ENCODE measurements at regions not wholly inside any gene's neighbourhood (a gene's known extent, or its start where the extent isn't known, plus 50 kb on each side); places are given as distances from the start of the nearest gene placed in this dataset.

DNA sequence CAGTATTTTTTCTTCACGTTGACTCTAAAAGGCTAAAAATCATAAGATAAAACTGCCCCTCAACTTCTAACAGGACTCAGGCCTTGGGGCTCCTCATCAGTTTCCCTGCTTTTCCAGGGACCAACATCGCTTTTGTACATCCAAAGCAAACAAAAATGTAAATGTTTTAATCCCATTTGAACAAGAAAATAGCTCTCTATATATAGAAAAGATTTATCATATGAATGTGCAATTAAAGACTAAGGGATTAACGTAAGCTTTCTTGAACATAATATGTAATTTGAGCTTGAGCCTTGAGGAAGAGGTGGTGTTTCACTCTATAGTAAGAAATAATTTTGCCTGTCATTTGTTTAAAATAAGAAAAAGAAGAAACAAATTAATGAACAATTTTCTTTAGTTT is 547.2 kb upstream of the ACO1 start (continued):
- TF ChIP-seq, protein P1, sequence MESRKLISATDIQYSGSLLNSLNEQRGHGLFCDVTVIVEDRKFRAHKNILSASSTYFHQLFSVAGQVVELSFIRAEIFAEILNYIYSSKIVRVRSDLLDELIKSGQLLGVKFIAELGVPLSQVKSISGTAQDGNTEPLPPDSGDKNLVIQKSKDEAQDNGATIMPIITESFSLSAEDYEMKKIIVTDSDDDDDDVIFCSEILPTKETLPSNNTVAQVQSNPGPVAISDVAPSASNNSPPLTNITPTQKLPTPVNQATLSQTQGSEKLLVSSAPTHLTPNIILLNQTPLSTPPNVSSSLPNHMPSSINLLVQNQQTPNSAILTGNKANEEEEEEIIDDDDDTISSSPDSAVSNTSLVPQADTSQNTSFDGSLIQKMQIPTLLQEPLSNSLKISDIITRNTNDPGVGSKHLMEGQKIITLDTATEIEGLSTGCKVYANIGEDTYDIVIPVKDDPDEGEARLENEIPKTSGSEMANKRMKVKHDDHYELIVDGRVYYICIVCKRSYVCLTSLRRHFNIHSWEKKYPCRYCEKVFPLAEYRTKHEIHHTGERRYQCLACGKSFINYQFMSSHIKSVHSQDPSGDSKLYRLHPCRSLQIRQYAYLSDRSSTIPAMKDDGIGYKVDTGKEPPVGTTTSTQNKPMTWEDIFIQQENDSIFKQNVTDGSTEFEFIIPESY (IDR thresholded peaks at IDR 0.05): no peak
- TF ChIP-seq EP300 (IDR thresholded peaks at IDR 0.05; ENCODE audit: borderline replicate concordance in 1 of 2, control insufficient read depth in 1 of 2, low read depth in 2 of 2, low read length in 2 of 2) (no peak), HCFC1 (IDR thresholded peaks at IDR 0.05; ENCODE audit: low read length) (no peak), PML (IDR thresholded peaks at IDR 0.05; ENCODE audit: low read length) (no peak), WRNIP1 (IDR thresholded peaks at IDR 0.05; ENCODE audit: borderline replicate concordance, low read depth, low read length) (no peak), BACH1 (IDR thresholded peaks at IDR 0.05; ENCODE audit: borderline replicate concordance) (no peak), GATAD2B (conservative IDR thresholded peaks at IDR 0.05; ENCODE audit: low read depth) (no peak)
- TF ChIP-seq, protein P2, sequence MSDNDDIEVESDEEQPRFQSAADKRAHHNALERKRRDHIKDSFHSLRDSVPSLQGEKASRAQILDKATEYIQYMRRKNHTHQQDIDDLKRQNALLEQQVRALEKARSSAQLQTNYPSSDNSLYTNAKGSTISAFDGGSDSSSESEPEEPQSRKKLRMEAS (IDR thresholded peaks at IDR 0.05; ENCODE audit: low read depth, low read length): no peak

DNA sequence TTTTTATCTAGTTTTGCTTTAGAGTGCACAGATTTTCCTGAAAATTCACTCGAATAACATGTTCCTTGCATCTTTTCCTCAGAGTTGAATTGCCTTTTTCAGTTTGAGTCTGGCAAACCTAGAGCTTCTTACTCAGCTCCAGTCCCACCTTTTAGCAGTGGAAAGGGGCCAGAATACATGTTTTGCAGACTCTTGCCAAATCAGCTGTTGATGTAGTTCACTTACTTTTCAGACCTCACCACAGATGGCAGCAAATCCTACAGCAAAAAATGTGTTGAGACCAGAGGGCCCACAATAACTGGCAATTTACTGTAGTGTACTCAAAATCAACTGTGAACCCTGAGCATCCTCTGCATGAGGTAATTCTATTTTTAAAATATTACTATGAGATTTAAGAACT is 545.2 kb upstream of the ACO1 start:
- H4K20me1 ChIP-seq (ENCODE audit: control insufficient read depth, insufficient read depth): no peaks in the 10 kb centered on the region
- H3K36me3 ChIP-seq (ENCODE audit: control insufficient read depth in 2 of 2, insufficient read depth in 2 of 2, low read length in 1 of 2): no peaks in the 10 kb centered on the region
- WGBS (ENCODE audit: insufficient coverage, insufficient replicate concordance, low lambda C conversion rate, missing lambda C conversion rate): 0% methylated on average over 1 of the region's 1 CpG
- in situ Hi-C loops (cut with MboI) (no loop called here), intact Hi-C loops (cut with micrococcal nuclease; ENCODE audit: unreplicated experiment) (loop anchor here (10.0 kb wide), 1 partner anchor 416 kb away; no protein-coding TSS in a partner anchor)
- BruUV-seq (replicated peaks): no TSS peak
- no peak for ATAC-seq
- DNase-seq (ENCODE audit: low read depth, low spot score): no peak
- H3K4me2 ChIP-seq (ENCODE audit: control insufficient read depth, insufficient read depth): no peak overlapping the region
- no peak overlapping the region for H3K4me3 ChIP-seq
- H3K9me3 ChIP-seq (replicated peaks; ENCODE audit: control insufficient read depth, insufficient read depth, low read length): no peaks in the 10 kb centered on the region
- RAD21 ChIA-PET (ENCODE audit: unreplicated experiment): no interaction called here
- CTCF ChIA-PET: no interaction called here
- no peak overlapping the region for H3K9ac ChIP-seq (ENCODE audit: control insufficient read depth, insufficient read depth, low read length)
- H3K27ac ChIP-seq (ENCODE audit: control insufficient read depth, insufficient read depth): no peak overlapping the region
- POLR2A ChIA-PET: no interaction called here
- no peaks in the 10 kb centered on the region for H3K27me3 ChIP-seq (replicated peaks in 1 of 2; ENCODE audit: control insufficient read depth in 2 of 2, insufficient read depth in 2 of 2, low read length in 1 of 2)
- no peaks in the 10 kb centered on the region for H3K79me2 ChIP-seq (ENCODE audit: control insufficient read depth, insufficient read depth, low read length)
- no peaks in the 10 kb centered on the region for H3K4me1 ChIP-seq (ENCODE audit: control insufficient read depth, insufficient read depth, low read length)
- no peak for FAIRE-seq
- SMC1A ChIA-PET (ENCODE audit: uncharacterized antibody, unreplicated experiment): no interaction called here
- no peak overlapping the region for H2AFZ ChIP-seq (ENCODE audit: control insufficient read depth, low read depth, low read length)
- no peak for TF ChIP-seq STAT1 (conservative IDR thresholded peaks at IDR 0.05)
- no peak for TF ChIP-seq MXI1 (IDR thresholded peaks at IDR 0.05; ENCODE audit: low read depth, low read length)
- no peak for TF ChIP-seq SMAD1 (IDR thresholded peaks at IDR 0.05; ENCODE audit: low read depth, partially characterized antibody)
- TF ChIP-seq ZZZ3 (IDR thresholded peaks at IDR 0.05; ENCODE audit: control insufficient read depth, insufficient read length, low read depth): no peak
- TF ChIP-seq BRCA1 (IDR thresholded peaks at IDR 0.05; ENCODE audit: low read depth, low read length): no peak
- TF ChIP-seq, protein P3, sequence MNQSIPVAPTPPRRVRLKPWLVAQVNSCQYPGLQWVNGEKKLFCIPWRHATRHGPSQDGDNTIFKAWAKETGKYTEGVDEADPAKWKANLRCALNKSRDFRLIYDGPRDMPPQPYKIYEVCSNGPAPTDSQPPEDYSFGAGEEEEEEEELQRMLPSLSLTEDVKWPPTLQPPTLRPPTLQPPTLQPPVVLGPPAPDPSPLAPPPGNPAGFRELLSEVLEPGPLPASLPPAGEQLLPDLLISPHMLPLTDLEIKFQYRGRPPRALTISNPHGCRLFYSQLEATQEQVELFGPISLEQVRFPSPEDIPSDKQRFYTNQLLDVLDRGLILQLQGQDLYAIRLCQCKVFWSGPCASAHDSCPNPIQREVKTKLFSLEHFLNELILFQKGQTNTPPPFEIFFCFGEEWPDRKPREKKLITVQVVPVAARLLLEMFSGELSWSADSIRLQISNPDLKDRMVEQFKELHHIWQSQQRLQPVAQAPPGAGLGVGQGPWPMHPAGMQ (IDR thresholded peaks at IDR 0.05; ENCODE audit: borderline replicate concordance): no peak
- TF ChIP-seq TCF12 (IDR thresholded peaks at IDR 0.05; ENCODE audit: low read depth, low read length): no peak
- TF ChIP-seq YY1 (IDR thresholded peaks at IDR 0.05; ENCODE audit: low read depth, low read length): no peak
- no peak for TF ChIP-seq DPF2 (IDR thresholded peaks at IDR 0.05)
- no peak for TF ChIP-seq BHLHE40 (IDR thresholded peaks at IDR 0.05; ENCODE audit: borderline replicate concordance in 1 of 2, low read depth in 2 of 2, low read length in 1 of 2)
- no peak for TF ChIP-seq SREBF2 (IDR thresholded peaks at IDR 0.05; ENCODE audit: low read length)
- TF ChIP-seq, protein P4, sequence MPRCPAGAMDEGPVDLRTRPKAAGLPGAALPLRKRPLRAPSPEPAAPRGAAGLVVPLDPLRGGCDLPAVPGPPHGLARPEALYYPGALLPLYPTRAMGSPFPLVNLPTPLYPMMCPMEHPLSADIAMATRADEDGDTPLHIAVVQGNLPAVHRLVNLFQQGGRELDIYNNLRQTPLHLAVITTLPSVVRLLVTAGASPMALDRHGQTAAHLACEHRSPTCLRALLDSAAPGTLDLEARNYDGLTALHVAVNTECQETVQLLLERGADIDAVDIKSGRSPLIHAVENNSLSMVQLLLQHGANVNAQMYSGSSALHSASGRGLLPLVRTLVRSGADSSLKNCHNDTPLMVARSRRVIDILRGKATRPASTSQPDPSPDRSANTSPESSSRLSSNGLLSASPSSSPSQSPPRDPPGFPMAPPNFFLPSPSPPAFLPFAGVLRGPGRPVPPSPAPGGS (IDR thresholded peaks at IDR 0.05; ENCODE audit: borderline replicate concordance, insufficient read depth, low read depth, low read length, poor library complexity, severe bottlenecking): no peak
- no peak for TF ChIP-seq WRNIP1 (IDR thresholded peaks at IDR 0.05; ENCODE audit: borderline replicate concordance, low read depth, low read length)
